Keratinocyte (primary cell): ENCODE measurements at regions not wholly inside any gene's neighbourhood (a gene's known extent, or its start where the extent isn't known, plus 50 kb on each side); places are given as distances from the start of the nearest gene placed in this dataset.

Experiments used
- DNase-seq: peaks from one replicate; pipeline ENCODE4 v3.0.0-alpha.2; 2011; ENCODE audit warnings: low read depth, missing footprints, low spot score
- FAIRE-seq: peaks from 2 replicates; lab custom pipeline; 2011; peaks lifted over from hg19 to GRCh38; lab: Jason Lieb, UNC
- H2AFZ ChIP-seq: 2 replicates; pipeline ENCODE4 v1.6.0; 2012; ENCODE audit warnings: low read length, control low read depth, inconsistent platforms; ENCODE audit not compliant: control insufficient read depth
- H3K27ac ChIP-seq: 2 replicates; pipeline ENCODE4 v1.5.1; 2011; ENCODE audit warnings: low read length; ENCODE audit not compliant: control insufficient read depth, insufficient read depth
- H3K27me3 ChIP-seq: 3 replicates; pipeline ENCODE4 v1.6.0; 2011; ENCODE audit warnings: low read length; ENCODE audit not compliant: control insufficient read depth, insufficient read depth; ENCODE audit errors: extremely low read depth
- H3K36me3 ChIP-seq, 2 experiments: 2 replicates in 1 of 2; 3 replicates in 1 of 2; pipeline ENCODE4 v1.5.1; 2011; ENCODE audit warnings: low read length in 2 of 2, mild to moderate bottlenecking in 1 of 2; ENCODE audit not compliant: control insufficient read depth in 2 of 2, insufficient read depth in 2 of 2; ENCODE audit errors: extremely low read depth in 1 of 2
- H3K4me1 ChIP-seq: 3 replicates; pipeline ENCODE4 v1.5.1; 2011; ENCODE audit warnings: low read length; ENCODE audit not compliant: control insufficient read depth, insufficient read depth; ENCODE audit errors: extremely low read depth
- H3K4me2 ChIP-seq: 3 replicates; pipeline ENCODE4 v1.6.0; 2011; ENCODE audit warnings: low read depth, low read length; ENCODE audit not compliant: control insufficient read depth, insufficient read depth; ENCODE audit errors: extremely low read depth
- H3K4me3 ChIP-seq, 3 experiments: fragments of 200-600 bp in 1 of 3; sonication (generic) in 1 of 3; 2 replicates in 2 of 3; 3 replicates in 1 of 3; pipeline ENCODE4 v1.5.1; 2011 to 2016; ENCODE audit warnings: low read length in 3 of 3, mild to moderate bottlenecking in 3 of 3, control low read depth in 2 of 3, inconsistent platforms in 1 of 3, low read depth in 1 of 3, mixed read lengths in 1 of 3, mixed run types in 1 of 3, moderate library complexity in 1 of 3; ENCODE audit not compliant: control insufficient read depth in 2 of 3, insufficient read depth in 2 of 3; ENCODE audit errors: extremely low read depth in 1 of 3
- H3K79me2 ChIP-seq: 2 replicates; pipeline ENCODE4 v1.6.0; 2012; ENCODE audit warnings: low read length; ENCODE audit not compliant: control insufficient read depth, insufficient read depth
- H3K9ac ChIP-seq: 3 replicates; pipeline ENCODE4 v1.6.0; 2011; ENCODE audit warnings: low read length; ENCODE audit not compliant: control insufficient read depth, insufficient read depth; ENCODE audit errors: extremely low read depth
- H3K9me1 ChIP-seq: 3 replicates; pipeline ENCODE4 v1.6.0; 2011; ENCODE audit warnings: low read length; ENCODE audit not compliant: control insufficient read depth, insufficient read depth; ENCODE audit errors: extremely low read depth
- H3K9me3 ChIP-seq: 2 replicates; pipeline ENCODE4 v1.5.1; 2012; ENCODE audit warnings: low read depth, low read length; ENCODE audit not compliant: control insufficient read depth
- H4K20me1 ChIP-seq: 3 replicates; pipeline ENCODE4 v1.6.0; 2011; ENCODE audit warnings: low read length; ENCODE audit not compliant: control insufficient read depth, insufficient read depth; ENCODE audit errors: extremely low read depth
- EZH2 ChIP-seq: IDR thresholded peaks from one replicate; pipeline ENCODE4 v1.6.1; 2012; ENCODE audit warnings: inconsistent platforms, mild to moderate bottlenecking, low read length, moderate library complexity
- dilution Hi-C: fragments of 300-500 bp; cut with MboI; formaldehyde crosslinking; loops from one replicate; pipeline ENCODE4 v1.7.0; 2020; ENCODE audit warnings: low sequenced_read_pairs; ENCODE audit not compliant: extremely low pct_ligation_motif_present
- TF ChIP-seq, protein P1 (sequence below), 3 experiments: IDR thresholded peaks in 1 of 3; conservative IDR thresholded peaks in 1 of 3; optimal IDR thresholded peaks in 1 of 3; 2 replicates in 2 of 3; 3 replicates in 1 of 3; pipeline versions ENCODE3 to v1.5.1; 2011; ENCODE audit warnings: low read length in 3 of 3, mild to moderate bottlenecking in 3 of 3, moderate library complexity in 2 of 3, control low read depth in 1 of 3, inconsistent platforms in 1 of 3; ENCODE audit not compliant: insufficient read depth in 2 of 3; ENCODE audit errors: extremely low read depth in 1 of 3

DNA sequence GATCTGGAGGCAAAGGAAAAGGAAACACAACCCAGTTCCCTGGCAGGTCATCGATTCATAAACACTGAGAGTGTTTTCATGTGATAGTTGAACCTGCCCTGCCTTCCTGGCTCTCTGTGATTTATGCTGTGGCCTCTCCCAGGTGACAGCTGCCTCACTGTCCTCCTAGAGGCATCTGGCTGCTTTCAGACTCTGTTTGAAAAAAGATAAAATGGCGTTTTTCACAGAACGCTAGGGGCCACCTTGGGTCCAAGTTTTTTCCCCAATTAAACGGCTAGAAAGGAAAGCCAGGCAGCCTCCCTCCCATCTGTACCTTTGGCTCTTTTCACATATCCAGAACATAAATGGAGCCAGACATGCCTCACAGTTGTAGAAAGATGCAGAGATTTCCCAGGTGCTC lies 252.6 kb upstream of the CCDC196 start:
- DNase-seq: no peak
- Histone ChIP-seq H3K36me3 (no peaks in the 10 kb centered on the region), H3K4me3 (no peak overlapping the region), H3K79me2 (no peaks in the 10 kb centered on the region), H3K4me2 (no peak overlapping the region), H3K9me3 (no peaks in the 10 kb centered on the region), H3K4me1 (no peaks in the 10 kb centered on the region), H3K9ac (no peak overlapping the region), H3K27me3 (no peaks in the 10 kb centered on the region), H3K27ac (no peak overlapping the region), H4K20me1 (no peaks in the 10 kb centered on the region), H3K9me1 (no peaks in the 10 kb centered on the region), H2AFZ (no peak overlapping the region)
- FAIRE-seq: no peak
- TF ChIP-seq, protein P1, sequence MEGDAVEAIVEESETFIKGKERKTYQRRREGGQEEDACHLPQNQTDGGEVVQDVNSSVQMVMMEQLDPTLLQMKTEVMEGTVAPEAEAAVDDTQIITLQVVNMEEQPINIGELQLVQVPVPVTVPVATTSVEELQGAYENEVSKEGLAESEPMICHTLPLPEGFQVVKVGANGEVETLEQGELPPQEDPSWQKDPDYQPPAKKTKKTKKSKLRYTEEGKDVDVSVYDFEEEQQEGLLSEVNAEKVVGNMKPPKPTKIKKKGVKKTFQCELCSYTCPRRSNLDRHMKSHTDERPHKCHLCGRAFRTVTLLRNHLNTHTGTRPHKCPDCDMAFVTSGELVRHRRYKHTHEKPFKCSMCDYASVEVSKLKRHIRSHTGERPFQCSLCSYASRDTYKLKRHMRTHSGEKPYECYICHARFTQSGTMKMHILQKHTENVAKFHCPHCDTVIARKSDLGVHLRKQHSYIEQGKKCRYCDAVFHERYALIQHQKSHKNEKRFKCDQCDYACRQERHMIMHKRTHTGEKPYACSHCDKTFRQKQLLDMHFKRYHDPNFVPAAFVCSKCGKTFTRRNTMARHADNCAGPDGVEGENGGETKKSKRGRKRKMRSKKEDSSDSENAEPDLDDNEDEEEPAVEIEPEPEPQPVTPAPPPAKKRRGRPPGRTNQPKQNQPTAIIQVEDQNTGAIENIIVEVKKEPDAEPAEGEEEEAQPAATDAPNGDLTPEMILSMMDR (optimal IDR thresholded peaks at IDR 0.05 in 1 of 3, IDR thresholded peaks at IDR 0.05 in 1 of 3, conservative IDR thresholded peaks at IDR 0.05 in 1 of 3; ENCODE audit: extremely low read depth in 1 of 3, insufficient read depth in 2 of 3, low read length in 3 of 3): no peak
- no peak for TF ChIP-seq EZH2
- dilution Hi-C loops: no loop called here

DNA sequence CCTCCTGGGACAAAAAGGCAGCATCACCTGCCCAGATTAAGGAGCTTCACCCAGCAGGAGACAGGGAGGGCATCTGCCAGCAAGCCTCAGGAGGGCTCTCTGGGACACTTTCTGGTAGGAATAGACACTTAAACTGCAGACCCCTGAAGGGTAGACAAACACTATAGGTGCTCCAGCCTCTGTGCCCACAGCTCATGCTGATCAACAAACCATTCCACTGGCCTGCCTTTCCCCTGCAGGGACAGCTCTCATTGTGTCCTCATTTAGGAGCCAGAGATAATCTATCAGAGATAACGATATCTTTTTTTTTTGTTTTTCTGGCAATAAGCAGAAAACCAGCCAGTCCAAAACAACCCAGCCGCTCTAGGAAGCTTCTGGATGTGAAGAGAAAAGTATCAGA lies 251.8 kb upstream of the CCDC196 start:
- Histone ChIP-seq H2AFZ (no peak overlapping the region), H3K4me3 (no peak overlapping the region), H3K27ac (no peak overlapping the region), H4K20me1 (no peaks in the 10 kb centered on the region), H3K9me1 (no peaks in the 10 kb centered on the region), H3K27me3 (no peaks in the 10 kb centered on the region), H3K79me2 (no peaks in the 10 kb centered on the region), H3K9ac (no peak overlapping the region), H3K4me2 (no peak overlapping the region), H3K9me3 (no peaks in the 10 kb centered on the region), H3K36me3 (no peaks in the 10 kb centered on the region), H3K4me1 (no peaks in the 10 kb centered on the region)
- DNase-seq: no peak
- TF ChIP-seq EZH2: no peak
- TF ChIP-seq, protein P1 (optimal IDR thresholded peaks at IDR 0.05 in 1 of 3, IDR thresholded peaks at IDR 0.05 in 1 of 3, conservative IDR thresholded peaks at IDR 0.05 in 1 of 3; ENCODE audit: extremely low read depth in 1 of 3, insufficient read depth in 2 of 3, low read length in 3 of 3): no peak
- dilution Hi-C loops: no loop called here
- FAIRE-seq: no peak
